SK-N-SH (cell line): ENCODE measurements at regions not wholly inside any gene's neighbourhood (a gene's known extent, or its start where the extent isn't known, plus 50 kb on each side); places are given as distances from the start of the nearest gene placed in this dataset.

Experiments used
- CTCF ChIA-PET: fragments of 300-600, 350-600 bp; formaldehyde crosslinking; extraction: SDS; loops from one replicate; lab custom pipeline; 2021; lab: Yijun Ruan, JAX
- POLR2A ChIA-PET: fragments of 350-600 bp; sonication (Branson Sonifier 250); formaldehyde crosslinking; extraction: SDS; loops from one replicate; lab custom pipeline; 2020; ENCODE audit warnings: antibody characterized with exemption, inconsistent platforms; lab: Yijun Ruan, JAX
- DNase-seq: peaks from one replicate; pipeline ENCODE4 v3.0.0; 2012
- H2AFZ ChIP-seq: fragments of 200-600 bp; sonication (generic); 2 replicates; pipeline ENCODE4 v1.8.1; 2016; ENCODE audit warnings: antibody characterized with exemption, mild to moderate bottlenecking, low read depth
- H3F3A ChIP-seq: fragments of 200-600 bp; sonication (generic); replicated peaks from 2 replicates; pipeline ENCODE3; 2016; ENCODE audit warnings: antibody characterized with exemption, mild to moderate bottlenecking; ENCODE audit not compliant: insufficient read depth
- H3K27ac ChIP-seq, 2 experiments: fragments of 200-500 bp in 1 of 2; fragments of 200-600 bp in 1 of 2; sonication (Bioruptor generic) in 1 of 2; sonication (generic), shearing (Covaris generic) in 1 of 2; 2 replicates each; pipeline versions ENCODE4 v1.5.1 to v1.6.1; 2014 to 2016; ENCODE audit warnings: low read depth in 2 of 2, inconsistent platforms in 1 of 2, low read length in 1 of 2, mild to moderate bottlenecking in 1 of 2, mixed read lengths in 1 of 2
- H3K27me3 ChIP-seq: fragments of 200-600 bp; sonication (generic), shearing (Covaris generic); 2 replicates; pipeline ENCODE4 v1.6.1; 2016; ENCODE audit warnings: mixed run types; ENCODE audit not compliant: insufficient read depth
- H3K36me3 ChIP-seq, 2 experiments: fragments of 200-500 bp in 1 of 2; fragments of 200-600 bp in 1 of 2; sonication (Bioruptor generic) in 1 of 2; sonication (generic) in 1 of 2; replicated peaks in 1 of 2; 2 replicates each; pipeline versions ENCODE3 to v1.5.1; 2014 to 2016; ENCODE audit warnings: low read length in 1 of 2, mild to moderate bottlenecking in 1 of 2; ENCODE audit not compliant: insufficient read depth in 2 of 2, control insufficient read depth in 1 of 2
- H3K4me1 ChIP-seq, 2 experiments: fragments of 200-500 bp in 1 of 2; fragments of 200-600 bp in 1 of 2; sonication (Bioruptor generic) in 1 of 2; sonication (generic), shearing (Covaris generic) in 1 of 2; 2 replicates each; pipeline versions ENCODE4 v1.5.1 to v1.6.1; 2014 to 2016; ENCODE audit warnings: low read depth in 1 of 2, low read length in 1 of 2, mixed run types in 1 of 2; ENCODE audit not compliant: insufficient read depth in 2 of 2, control insufficient read depth in 1 of 2
- H3K4me2 ChIP-seq: fragments of 200-600 bp; sonication (generic), shearing (Covaris generic); 2 replicates; pipeline ENCODE4 v1.6.1; 2017; ENCODE audit warnings: mixed run types
- H3K4me3 ChIP-seq, 2 experiments: fragments of 200-500 bp in 1 of 2; fragments of 200-600 bp in 1 of 2; sonication (Bioruptor generic) in 1 of 2; sonication (generic), shearing (Covaris generic) in 1 of 2; 2 replicates each; pipeline versions ENCODE4 v1.5.1 to v1.8.1; 2014 to 2016; ENCODE audit warnings: low read depth in 2 of 2, inconsistent platforms in 1 of 2, low read length in 1 of 2, mild to moderate bottlenecking in 1 of 2, mixed read lengths in 1 of 2, moderate library complexity in 1 of 2
- H3K79me2 ChIP-seq: fragments of 200-600 bp; sonication (generic); 2 replicates; pipeline ENCODE4 v1.8.1; 2017; ENCODE audit warnings: mild to moderate bottlenecking; ENCODE audit not compliant: insufficient read depth
- H3K9ac ChIP-seq: fragments of 200-600 bp; sonication (generic); 2 replicates; pipeline ENCODE4 v1.6.1; 2017; ENCODE audit warnings: mixed run types
- H3K9me2 ChIP-seq: fragments of 200-600 bp; sonication (generic); 2 replicates; pipeline ENCODE4 v1.6.1; 2017; ENCODE audit warnings: mixed run types
- H3K9me3 ChIP-seq: fragments of 200-600 bp; sonication (generic); 2 replicates; pipeline ENCODE4 v1.6.1; 2017; ENCODE audit warnings: mixed run types, mild to moderate bottlenecking, moderate library complexity
- H4K20me1 ChIP-seq: fragments of 200-600 bp; sonication (generic); 2 replicates; pipeline ENCODE4 v1.6.1; 2017; ENCODE audit warnings: mild to moderate bottlenecking, mixed run types; ENCODE audit not compliant: insufficient read depth
- ELF1 ChIP-seq: IDR thresholded peaks from 2 replicates; pipeline ENCODE4 v1.4.0; 2012
- EZH2phosphoT487 ChIP-seq: fragments of 200-600 bp; sonication (generic); IDR thresholded peaks from 2 replicates; pipeline ENCODE4 v1.6.1; 2017; ENCODE audit warnings: low read depth, mixed run types, mild to moderate bottlenecking, antibody characterized with exemption, moderate library complexity, borderline replicate concordance
- FOSL2 ChIP-seq: IDR thresholded peaks from 2 replicates; pipeline ENCODE4 v1.4.0; 2012; ENCODE audit warnings: low read depth, mild to moderate bottlenecking, moderate library complexity, borderline replicate concordance
- FOXM1 ChIP-seq: IDR thresholded peaks from 2 replicates; pipeline ENCODE4 v1.4.0; 2012; ENCODE audit warnings: low read depth, mild to moderate bottlenecking
- NFIC ChIP-seq: IDR thresholded peaks from 2 replicates; pipeline ENCODE4 v1.4.0; 2012; ENCODE audit warnings: borderline replicate concordance
- RCOR1 ChIP-seq: fragments of 150-350 bp; IDR thresholded peaks from 2 replicates; pipeline ENCODE4 v1.6.1; 2017; ENCODE audit warnings: antibody characterized with exemption, low read length
- SIN3A ChIP-seq: IDR thresholded peaks from 2 replicates; pipeline ENCODE4 v1.6.1; 2012; ENCODE audit warnings: low read depth, mild to moderate bottlenecking, low read length, moderate library complexity, borderline replicate concordance
- SMC3 ChIP-seq: IDR thresholded peaks from 2 replicates; pipeline ENCODE4 v1.6.1; 2012; ENCODE audit warnings: low read depth, low read length, improper control_type of control experiment
- TEAD4 ChIP-seq: IDR thresholded peaks from 2 replicates; pipeline ENCODE4 v1.4.0; 2012; ENCODE audit warnings: mild to moderate bottlenecking, borderline replicate concordance; ENCODE audit not compliant: insufficient read depth
- YY1 ChIP-seq: IDR thresholded peaks from 2 replicates; pipeline ENCODE4 v1.4.0; 2012; ENCODE audit warnings: low read depth, mild to moderate bottlenecking
- WGBS: methylation state at CpG from one replicate; pipeline ENCODE4 v1.1.6; 2017; ENCODE audit warnings: low lambda C conversion rate; 5-methylcytosine and 5-hydroxymethylcytosine counted together

DNA sequence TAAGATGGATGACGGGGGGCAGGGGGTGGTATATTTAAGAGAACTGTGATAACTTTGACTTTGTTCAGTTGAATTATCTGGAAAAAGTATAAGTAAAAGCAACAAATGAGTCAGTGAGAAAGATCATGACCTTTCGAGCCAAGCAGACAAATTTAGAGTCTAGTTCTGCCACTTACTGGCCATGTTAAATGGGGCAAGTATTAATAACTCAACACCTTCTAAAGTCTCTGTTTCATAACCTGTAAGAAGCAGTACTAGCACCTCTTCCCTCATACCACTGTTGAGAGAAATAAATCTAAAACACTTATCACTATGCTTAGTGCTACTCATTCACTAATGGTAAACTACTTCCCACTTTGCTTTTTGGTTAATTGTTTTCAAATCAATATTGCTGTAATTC, 604.4 kb upstream of the LRRN3 start:
- Histone ChIP-seq H3K27me3 (no peaks in the 10 kb centered on the region), H3K79me2 (no peaks in the 10 kb centered on the region), H3K4me2 (no peak overlapping the region), H3K9me3 (no peaks in the 10 kb centered on the region), H3F3A (no peaks in the 10 kb centered on the region), H3K4me1 (no peaks in the 10 kb centered on the region), H3K4me3 (no peak overlapping the region), H4K20me1 (no peaks in the 10 kb centered on the region), H2AFZ (no peak overlapping the region), H3K27ac (no peak overlapping the region), H3K9me2 (no peaks in the 10 kb centered on the region), H3K36me3 (no peaks in the 10 kb centered on the region), H3K9ac (no peak overlapping the region)
- WGBS, result 29% methylated on average over 2 of the region's 2 CpGs
- CTCF ChIA-PET, result no interaction called here
- no peak for DNase-seq
- POLR2A ChIA-PET, result no interaction called here
- TF ChIP-seq NFIC (no peak), FOXM1 (no peak), TEAD4 (no peak), EZH2phosphoT487 (no peak), SIN3A (no peak), FOSL2 (no peak), RCOR1 (no peak), SMC3 (no peak), ELF1 (no peak), YY1 (no peak)

DNA sequence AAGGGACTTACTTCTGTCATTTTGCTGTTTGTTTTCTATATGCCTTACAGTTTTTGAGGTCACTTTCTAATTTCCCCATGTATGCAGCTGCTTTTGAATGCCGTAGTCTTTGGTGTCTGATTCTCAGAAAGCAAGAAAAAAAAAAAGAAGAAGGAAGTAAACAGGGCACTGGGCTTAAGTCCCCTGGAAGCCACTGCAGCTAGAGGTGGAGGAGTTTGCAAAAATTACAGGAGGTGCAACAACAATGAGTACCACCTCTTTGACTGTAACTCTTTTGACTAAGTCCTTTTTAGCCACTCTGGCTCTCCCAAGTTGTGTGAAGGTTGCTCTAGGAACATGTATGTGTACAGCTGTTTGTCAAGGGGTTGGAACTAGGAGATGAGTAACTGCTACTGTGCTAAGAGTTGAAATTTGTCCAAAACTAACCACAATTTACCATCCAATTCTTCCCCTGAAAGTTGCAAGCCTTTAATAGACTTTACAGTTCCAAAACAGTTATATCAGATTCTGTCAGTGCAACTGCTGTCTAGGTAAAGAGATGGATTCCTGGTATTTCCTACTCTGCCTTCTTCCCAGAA, 588.0 kb upstream of the LRRN3 start:
- POLR2A ChIA-PET, result no interaction called here
- H4K20me1 ChIP-seq, result no peaks in the 10 kb centered on the region
- no peak for TF ChIP-seq YY1
- no peak overlapping the region for H3K9ac ChIP-seq
- no peaks in the 10 kb centered on the region for H3K79me2 ChIP-seq
- H3K9me2 ChIP-seq, result no peaks in the 10 kb centered on the region
- no peak for DNase-seq
- no peak overlapping the region for H3K4me3 ChIP-seq
- 55% methylated on average over 1 of the region's 1 CpG for WGBS
- no peaks in the 10 kb centered on the region for H3K36me3 ChIP-seq
- no peaks in the 10 kb centered on the region for H3K4me1 ChIP-seq
- no peak overlapping the region for H2AFZ ChIP-seq
- H3K27me3 ChIP-seq, result no peaks in the 10 kb centered on the region
- no peak overlapping the region for H3K27ac ChIP-seq
- H3F3A ChIP-seq, result no peaks in the 10 kb centered on the region
- H3K4me2 ChIP-seq, result no peak overlapping the region
- no peaks in the 10 kb centered on the region for H3K9me3 ChIP-seq
- CTCF ChIA-PET, result no interaction called here

DNA sequence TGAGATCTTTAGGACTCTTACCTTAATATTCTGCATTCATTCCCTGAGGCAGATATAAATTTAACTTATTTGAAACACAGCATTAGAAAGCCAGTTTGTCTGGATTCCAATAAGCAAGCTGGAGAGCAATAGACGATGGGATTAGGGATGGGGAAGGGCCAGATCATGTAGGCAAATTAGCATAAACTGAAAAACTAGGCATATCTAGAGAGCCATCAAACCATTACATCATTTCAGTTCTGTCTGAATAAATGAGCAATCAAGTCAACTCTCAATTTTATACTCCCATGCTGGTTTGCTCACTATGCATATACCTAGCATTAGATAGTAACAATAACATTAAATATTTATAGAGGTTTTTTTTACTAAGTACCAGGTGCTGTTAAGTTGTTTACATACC, 583.6 kb upstream of the LRRN3 start:
- Histone ChIP-seq H3K27me3 (no peaks in the 10 kb centered on the region), H3K36me3 (no peaks in the 10 kb centered on the region), H3K27ac (no peak overlapping the region), H2AFZ (no peak overlapping the region), H3K4me3 (no peak overlapping the region), H3K9me2 (no peaks in the 10 kb centered on the region), H3K4me1 (no peaks in the 10 kb centered on the region), H3K4me2 (no peak overlapping the region), H3F3A (no peaks in the 10 kb centered on the region), H3K9me3 (no peaks in the 10 kb centered on the region), H3K9ac (no peak overlapping the region), H4K20me1 (no peaks in the 10 kb centered on the region), H3K79me2 (no peaks in the 10 kb centered on the region)
- WGBS, result 39% methylated on average over 1 of the region's 1 CpG
- TF ChIP-seq SIN3A (no peak), EZH2phosphoT487 (no peak), SMC3 (no peak)
- CTCF ChIA-PET, result no interaction called here
- POLR2A ChIA-PET, result no interaction called here
- no peak for DNase-seq
